GM21528 (cell line): ENCODE measurements at regions not wholly inside any gene's neighbourhood (a gene's known extent, or its start where the extent isn't known, plus 50 kb on each side); places are given as distances from the start of the nearest gene placed in this dataset.
"Not testable (repeated sequence)": the region's sequence is repeated elsewhere in the genome, so short reads cannot be mapped to it uniquely, and the experiment has no call there.

ENCODE experiments used
- ATAC-seq: cut with Tn5 transposase; IDR thresholded peaks from one replicate; pipeline ENCODE4 v1.9.1; 2021; ENCODE audit warnings: mild to moderate bottlenecking, moderate library complexity; ENCODE audit not compliant: unreplicated experiment, low FRiP score

DNA sequence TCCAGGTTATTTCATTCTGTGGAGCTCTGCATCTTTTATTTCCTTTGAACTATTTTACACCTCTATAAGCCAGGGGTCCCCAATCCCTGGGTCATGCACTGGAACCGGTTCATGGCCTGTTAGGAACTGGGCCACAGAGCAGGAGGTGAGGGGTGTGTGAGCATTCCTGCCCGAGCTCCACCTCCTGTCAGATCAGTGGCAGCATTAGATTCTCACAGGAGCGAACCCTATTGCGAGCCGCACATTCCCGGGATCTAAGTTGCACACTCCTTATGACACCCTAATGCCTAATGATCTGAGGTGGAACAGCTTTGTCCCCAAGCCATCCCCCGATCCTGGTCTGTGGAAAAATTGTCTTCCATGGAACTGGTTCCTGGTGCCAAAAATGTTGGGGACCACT lies 107.2 kb downstream of the TMEM121 start:
- ATAC-seq: not testable (repeated sequence)

DNA sequence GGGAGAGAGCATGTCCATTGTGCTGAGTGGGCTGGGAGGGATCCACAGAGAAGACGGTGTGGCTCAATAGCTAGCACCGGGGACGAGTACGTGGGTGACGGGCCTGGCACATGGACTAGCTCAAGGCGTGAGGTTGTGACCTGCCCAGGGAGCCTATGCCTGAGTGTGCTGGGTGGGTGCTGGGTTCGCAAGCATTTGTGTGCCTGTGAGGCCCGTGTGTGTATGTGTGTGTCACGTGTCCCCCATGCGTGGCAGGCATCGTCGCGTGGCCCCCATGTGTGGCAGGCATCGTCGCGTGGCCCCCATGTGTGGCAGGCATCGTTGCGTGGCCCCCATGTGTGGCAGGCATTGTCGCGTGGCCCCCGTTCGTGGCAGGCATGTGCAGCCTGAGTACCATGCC lies 109.2 kb downstream of the TMEM121 start:
- ATAC-seq: no peak

DNA sequence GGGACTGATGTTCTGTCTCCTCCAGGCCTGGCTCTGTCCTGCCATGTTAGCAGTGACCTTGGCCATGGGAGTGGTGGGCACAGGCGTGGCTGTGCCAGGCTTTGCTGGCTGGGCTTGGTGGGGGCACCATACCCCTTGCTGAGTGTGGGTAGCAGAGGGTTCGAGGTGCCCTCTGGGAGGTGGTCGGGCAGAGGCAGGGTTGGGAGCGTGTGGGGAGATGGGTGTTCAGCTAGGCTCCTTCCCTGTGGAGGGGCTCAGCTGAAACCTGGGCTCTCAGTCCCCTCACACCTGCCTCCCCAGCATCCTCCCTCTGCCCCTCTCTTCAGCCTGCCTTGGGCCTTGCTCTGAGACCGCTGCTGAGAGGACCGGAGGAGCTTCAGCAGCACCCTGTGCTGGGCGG lies 109.6 kb downstream of the TMEM121 start:
- not testable (repeated sequence) for ATAC-seq

DNA sequence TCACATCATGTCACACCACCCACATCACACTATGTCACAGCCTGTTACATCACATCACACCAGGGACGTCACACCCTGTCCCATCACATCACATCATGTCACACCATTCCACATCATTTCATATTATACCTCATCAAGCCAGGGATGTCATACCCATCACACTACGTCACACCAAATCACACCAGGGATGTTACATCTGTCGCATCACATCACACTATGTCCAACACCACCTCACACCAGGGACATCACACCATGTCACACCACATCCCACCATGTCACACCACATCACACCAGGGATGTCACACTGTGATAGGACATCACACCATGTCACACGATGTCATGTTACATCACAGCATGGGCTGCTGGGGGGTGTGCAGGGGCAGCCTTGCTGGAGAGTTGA lies 110.6 kb downstream of the TMEM121 start:
- no peak for ATAC-seq

DNA sequence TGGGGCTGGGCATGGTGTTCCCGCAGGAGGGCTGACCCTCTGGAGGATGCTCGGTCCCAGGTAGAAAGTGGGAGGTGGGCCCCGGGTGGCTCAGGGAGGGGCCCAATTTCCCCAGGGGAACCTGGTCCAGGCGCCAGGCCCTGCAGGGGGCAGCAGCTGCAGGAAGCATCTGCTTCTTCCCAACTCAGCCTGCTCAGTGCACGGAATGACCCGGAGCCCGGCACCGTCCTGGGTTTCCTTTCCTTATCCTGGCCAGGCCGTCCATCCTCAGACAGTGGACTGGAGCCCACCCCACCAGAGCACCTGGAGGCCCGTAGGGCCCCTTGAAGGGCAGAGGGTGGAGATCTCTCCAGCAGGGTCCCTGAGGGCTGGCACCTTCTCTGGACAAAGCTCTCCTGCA lies 111.0 kb downstream of the TMEM121 start:
- ATAC-seq: not testable (repeated sequence)

DNA sequence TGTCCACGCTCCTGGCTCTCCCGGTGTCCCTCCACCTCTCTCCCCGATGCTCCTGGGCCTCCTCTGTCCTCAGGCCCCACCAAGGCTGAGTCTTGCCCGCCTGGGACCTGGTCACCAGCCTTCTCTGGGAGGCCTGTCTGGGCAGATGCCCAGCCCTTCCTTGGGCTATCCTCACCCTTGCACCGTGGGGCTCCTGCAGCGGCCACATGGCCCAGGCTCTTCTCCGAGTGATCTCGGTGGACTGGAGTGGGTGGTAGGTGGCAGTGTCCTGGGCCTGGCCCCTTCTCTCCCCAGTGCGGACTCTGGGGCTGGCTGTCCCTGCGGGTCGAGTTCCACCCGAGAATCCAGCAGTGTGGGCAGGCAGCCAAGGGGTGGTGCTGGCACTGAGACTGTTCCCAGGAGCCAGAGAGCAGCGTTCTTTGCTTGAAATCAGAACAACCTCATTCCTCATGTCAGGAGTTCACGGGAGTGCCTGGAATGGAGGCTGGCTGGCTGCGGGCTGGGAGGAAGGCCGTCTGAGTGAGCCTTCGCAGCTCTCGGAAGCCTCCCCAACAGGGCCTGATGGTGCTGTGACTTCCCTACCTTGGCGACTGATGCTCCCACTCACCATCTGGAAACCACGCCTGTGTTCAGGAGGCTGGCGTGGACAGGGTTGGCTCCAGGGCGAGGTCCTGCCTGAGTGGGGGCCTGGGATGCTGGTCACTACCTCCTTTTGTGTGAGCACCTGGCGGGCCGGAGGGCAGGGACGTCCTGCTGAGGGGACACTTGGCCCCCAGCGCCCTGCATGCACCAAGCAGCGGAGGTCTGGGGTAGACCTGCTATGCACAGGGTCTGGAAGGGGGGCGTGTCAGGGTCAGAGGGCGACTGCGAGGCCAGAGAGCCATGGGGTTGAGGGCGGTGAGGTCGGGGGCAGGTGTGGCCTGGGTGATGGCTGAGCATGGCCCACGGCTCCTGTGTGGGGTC lies 113.9 kb downstream of the TMEM121 start:
- not testable (repeated sequence) for ATAC-seq

DNA sequence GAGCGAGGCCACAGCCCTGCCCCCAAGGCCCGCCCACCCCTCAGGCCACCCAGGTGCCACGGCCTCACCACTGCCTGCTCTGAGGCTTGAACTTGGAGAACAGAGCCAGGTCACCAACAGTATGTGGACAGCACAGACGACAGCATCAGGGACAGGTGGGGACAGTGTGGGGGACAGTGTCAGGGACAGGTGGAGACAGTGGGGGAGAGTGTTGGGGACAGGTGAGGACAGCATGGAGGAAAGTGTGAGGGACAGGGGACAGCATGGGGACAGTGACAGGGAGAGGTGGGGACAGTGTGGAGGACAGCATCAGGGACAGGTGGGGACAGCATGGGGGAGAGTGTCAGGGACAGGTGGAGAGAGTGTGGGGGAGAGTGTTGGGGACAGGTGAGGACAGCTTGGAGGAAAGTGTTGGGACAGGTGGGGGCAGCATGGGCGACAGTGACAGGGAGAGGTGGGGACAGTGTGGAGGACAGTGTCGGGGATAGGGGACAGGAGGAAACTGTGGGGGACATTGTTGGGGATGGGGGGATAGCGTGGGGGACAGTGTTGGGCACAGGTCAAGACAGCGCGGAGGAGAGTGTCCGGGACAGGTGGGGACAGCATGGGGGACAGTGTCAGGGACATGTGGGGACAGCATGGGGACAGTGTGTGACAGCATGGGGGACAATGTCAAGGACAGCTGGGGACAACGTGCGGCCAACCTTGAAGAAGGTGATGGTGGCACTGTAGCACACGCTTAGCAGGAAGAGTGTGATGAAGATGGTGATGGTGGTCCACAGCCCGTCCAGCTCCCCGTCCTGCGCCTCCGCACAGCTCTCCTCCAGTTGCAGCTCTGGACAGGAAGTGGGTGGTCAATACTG lies 114.9 kb downstream of the TMEM121 start:
- ATAC-seq: no peak

DNA sequence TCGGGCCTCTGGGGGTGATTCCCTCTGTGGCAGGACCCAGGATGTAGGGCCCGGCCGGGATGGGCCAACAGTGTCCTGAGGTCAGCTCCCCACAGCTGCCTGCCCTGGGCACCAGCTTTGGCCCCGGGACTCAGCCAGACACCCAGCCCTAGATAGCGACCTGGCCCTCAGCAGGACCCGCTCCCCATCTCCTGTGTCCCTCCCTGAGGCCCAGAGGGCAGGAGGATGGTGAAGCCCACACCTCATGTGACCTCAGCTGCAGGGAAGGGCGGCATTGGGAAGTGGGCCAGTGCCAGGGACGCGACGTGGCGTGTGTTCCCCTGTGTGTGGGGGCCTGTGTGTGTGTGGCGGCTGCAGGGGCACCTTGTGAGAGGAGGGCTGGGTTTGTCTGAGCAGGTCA lies 115.6 kb downstream of the TMEM121 start:
- not testable (repeated sequence) for ATAC-seq

DNA sequence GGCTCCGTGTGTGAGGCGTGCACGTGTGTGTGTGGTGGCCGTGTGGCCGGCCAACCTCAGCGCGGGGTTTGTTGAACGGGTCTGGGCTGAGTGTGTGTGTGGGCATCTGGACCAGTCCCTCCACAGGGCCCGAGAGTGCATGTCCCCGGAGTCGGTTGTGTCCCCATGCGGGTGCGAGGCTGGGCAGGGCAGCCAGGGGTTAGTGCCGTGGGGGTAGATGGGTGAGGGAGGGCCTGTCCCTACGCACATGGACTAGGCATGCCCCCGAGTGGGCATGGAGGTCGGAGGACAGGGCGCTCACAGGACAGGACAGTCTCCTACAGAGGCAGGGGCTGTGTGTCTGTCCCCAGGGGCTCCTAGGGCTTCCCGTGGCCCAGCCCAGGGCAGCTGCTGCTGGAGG lies 116.1 kb downstream of the TMEM121 start:
- ATAC-seq: not testable (repeated sequence)

DNA sequence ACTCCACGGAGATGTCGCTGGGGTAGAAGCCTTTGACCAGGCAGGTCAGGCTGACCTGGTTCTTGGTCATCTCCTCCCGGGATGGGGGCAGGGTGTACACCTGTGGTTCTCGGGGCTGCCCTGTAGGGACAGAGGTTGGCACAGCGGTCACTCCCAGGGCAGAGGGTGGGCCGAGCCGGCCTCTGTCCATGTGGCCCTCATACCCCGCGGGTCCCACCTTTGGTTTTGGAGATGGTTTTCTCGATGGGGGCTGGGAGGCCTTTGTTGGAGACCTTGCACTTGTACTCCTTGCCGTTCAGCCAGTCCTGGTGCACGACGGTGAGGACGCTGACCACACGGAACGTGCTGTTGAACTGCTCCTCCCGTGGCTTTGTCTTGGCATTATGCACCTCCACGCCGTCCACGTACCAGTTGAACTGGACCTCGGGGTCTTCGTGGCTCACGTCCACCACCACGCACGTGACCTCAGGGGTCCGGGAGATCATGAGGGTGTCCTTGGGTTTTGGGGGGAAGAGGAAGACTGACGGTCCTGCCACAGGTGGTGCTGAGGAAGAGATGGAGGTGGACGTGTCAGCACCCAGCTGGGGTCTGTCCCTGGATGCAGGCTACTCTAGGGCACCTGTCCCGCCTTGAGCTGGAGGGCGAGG lies 117.1 kb downstream of the TMEM121 start:
- ATAC-seq: not testable (repeated sequence)

DNA sequence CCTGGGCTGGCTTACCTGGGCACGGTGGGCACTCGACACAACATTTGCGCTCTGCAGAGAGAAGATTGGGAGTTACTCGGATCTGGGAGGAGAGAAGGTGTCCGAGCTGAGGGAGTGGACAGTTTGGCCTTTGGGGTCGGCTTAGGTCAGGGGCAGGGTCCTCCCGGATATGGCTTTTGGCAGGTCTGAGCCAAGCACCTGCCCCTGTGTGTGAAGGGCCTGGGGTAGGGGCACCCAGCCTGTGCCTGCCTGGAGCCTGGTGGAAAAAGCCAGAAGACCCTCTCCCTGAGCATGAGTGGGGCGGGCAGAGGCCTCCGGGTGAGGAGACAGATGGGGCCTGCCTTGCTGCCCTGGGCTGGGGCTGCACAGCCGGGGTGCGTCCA lies 117.7 kb downstream of the TMEM121 start:
- not testable (repeated sequence) for ATAC-seq

DNA sequence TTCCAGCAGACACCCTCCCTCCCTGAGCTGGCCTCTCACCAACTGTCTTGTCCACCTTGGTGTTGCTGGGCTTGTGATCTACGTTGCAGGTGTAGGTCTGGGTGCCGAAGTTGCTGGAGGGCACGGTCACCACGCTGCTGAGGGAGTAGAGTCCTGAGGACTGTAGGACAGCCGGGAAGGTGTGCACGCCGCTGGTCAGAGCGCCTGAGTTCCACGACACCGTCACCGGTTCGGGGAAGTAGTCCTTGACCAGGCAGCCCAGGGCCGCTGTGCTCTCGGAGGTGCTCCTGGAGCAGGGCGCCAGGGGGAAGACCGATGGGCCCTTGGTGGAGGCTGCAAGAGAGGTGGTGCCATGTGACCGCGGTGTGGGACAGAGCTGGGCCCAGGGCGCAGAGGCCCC lies 118.1 kb downstream of the TMEM121 start:
- ATAC-seq: not testable (repeated sequence)

DNA sequence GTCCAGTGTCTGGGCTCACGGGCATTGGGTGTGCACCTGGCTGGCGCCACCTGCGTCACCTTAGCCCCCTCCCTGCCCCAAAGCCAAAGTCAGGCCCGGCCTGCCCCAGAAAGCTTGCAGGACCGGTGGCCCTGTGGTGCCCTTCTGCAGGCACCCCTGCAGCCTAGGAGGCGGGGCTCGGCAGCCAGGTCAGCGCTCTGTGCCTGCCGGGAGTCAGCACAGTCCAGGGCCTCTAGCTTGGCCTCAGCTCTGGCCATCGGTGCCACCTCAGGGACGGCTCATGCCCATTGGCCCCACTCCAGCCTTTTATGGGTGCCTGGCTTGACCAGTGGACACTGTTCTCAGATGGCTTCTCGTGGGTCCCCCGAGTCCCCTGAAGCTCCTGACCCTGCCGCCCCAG lies 118.5 kb downstream of the TMEM121 start:
- ATAC-seq: not testable (repeated sequence)

DNA sequence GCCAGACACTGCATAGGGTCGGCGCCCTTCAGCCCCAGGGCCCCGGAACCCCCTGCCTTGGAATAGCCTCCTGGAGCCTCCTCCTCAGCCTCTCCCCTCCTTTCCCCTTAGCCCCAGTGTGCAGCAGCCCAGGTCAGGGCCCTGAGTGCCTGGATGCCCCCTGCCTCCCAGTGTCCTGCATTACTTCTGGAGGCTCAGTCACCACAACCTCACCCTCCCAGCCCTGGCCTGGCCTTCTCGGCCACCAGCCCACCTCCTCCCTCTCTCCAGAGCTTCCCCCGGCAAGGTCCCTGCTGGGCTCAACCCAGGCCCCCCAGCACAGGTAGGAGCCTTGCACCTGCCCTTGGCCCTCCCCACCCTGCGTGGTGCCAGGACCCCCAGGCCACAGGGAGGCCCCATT lies 119.0 kb downstream of the TMEM121 start:
- not testable (repeated sequence) for ATAC-seq

DNA sequence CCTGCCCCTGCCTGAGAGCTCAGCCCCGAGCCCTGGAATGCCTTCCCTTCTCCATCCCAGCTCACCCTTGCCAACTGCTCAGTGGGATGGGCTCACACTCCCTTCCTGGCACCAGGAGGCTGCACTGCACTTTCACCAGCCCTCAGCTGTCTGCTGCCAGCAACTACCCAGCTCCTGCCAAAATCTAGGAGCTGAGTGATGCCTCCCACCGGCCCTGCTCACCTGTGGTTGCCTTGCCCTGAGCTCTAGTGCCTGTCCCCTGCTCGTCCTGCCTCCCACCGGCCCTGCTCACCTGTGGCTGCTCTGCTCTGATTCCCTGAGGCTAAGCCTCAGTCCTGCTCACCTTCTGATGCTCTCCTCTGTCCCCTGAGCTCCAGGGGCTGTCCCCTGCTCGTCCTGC lies 119.8 kb downstream of the TMEM121 start:
- no peak for ATAC-seq

DNA sequence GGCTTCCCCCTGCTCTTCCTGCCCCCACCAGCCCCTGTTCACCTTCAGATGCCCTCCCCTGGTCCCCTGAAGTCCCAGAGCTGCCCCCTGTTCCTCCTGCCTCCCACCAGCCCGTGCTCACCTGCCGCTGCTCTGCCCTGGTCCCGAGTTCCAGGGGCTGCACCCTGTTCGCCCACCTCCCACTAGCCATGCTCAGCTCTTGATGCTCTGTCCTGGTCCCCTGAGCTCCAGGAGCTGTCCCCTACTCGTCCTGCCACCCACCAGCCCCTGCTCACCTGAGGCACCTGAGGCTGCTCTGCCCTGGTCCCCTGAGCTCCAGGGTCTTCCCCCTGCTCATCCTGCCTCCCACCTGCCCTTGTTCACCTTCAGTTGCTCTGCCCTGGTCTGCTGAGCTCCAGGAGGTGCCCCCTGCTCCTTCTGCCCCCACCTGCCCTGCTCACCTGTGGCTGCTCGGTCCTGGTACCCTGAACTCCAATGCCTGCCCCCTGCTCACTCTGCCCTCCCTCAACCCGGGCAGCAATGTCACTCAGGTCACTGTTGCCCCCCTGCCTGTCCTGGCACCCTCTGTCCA lies 120.4 kb downstream of the TMEM121 start:
- not testable (repeated sequence) for ATAC-seq

DNA sequence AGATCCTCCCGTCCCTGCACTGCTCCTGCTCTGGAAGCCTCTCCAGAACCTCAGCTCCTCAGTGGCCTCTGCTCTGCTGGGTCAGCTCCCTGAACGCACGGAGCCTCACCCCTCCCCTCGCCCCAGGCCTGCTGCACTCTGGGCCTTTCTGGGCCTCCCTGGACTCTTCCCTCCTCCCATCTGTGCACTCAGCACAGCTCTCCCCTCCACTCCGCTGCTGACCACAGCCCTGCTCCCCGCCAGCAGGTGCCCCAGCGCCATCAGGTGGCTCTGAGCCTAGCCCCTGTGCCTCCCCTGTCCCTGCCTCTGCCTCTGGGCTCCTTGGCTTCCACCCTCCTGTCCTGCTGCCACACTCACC lies 121.0 kb downstream of the TMEM121 start:
- ATAC-seq: not testable (repeated sequence)

DNA sequence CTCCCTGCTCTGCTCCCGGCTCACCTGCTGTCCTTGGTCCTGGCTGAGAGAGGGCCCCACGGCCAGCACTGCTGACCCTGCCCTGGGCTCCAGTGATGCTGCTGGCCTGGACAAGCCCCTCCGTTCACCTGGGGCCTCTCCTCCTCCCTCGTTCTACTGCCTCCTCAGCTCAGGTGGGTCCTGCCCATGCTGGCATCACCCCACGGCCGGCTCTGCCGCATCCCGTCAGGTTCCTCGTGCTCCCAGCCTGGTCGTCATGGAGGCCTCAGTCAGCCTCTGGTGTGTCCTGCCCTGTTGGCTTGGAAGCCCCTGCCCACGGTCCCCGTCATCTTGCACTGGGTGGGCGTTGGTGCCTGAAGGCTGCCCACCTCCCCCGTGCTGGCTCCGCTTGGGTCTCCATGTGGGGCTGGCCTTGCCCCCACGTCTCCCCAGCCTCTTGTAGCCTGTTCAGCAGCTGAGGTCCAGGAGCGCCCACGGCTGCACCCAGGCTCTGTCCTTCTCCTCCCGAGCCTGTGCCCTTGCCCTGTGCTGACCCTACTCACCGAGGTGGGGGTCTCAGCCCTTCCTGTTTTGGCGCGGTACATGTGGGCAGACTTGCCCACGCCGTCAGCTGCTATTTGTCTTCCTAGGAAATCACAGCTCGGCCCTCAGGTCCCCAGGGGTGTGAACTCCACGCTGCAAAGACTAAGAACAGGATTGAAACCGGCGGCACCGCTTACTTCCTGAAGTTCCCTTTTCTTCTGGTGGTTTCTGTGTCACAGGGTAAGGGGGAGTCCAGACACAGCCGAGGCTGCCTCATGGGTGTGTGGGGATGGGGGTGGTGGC lies 121.6 kb downstream of the TMEM121 start:
- ATAC-seq: no peak

DNA sequence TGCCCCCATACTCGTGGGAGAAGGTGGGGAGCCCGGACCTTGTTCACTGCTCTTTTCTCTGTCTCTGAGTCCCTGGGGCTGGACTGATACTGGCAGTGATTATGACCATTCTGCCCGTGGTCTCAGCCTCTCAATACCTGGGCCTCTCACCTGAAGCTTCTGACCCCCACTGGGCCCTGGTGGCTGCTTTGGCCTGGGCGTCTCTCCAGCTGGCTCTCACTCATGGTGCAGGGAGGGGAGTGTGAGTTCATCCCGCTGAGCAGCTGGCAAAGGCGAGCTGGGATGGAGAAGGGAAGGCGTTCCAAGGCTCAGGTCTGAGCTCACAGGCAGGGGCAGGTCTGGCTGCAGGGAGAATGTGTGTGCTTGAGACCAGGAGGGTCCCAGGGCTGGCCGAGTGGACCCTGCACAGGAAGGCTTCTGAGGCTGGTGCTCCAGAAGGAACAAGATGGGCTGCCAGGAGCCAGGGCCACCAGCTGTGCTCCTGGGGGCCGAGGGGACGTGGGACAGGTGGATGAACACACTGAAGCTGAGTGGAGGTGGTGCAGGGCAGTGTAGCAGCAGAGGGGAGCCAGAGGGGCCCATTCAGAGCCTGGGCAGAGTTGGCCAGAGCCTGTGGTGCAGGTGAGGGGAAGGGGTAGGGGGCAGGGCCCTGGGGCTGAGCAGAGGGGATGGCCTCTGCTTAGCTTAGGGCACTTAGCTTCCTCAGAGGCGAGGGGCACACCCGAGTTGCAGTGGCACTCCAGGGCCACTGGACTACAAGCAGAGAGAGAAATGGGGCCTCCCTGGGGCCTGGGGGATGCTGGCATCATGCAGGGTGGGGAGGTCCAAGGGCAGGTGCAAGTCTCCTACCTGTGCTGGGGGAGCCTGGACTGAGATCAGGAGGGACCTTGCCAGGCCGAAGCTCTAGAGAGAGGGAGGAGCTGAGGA lies 122.5 kb downstream of the TMEM121 start:
- not testable (repeated sequence) for ATAC-seq
